GM23338 (cell line): ENCODE measurements at regions not wholly inside any gene's neighbourhood (a gene's known extent, or its start where the extent isn't known, plus 50 kb on each side); places are given as distances from the start of the nearest gene placed in this dataset.
"Not testable (repeated sequence)": the region's sequence is repeated elsewhere in the genome, so short reads cannot be mapped to it uniquely, and the experiment has no call there.

Experiments used
- ATAC-seq: fragments of 200-7000 bp; cut with Tn5 transposase; 3 replicates; pipeline ENCODE4 v1.9.1; 2020
- DNase-seq: peaks from one replicate; pipeline ENCODE4 v3.0.0-alpha.2; 2015; ENCODE audit warnings: low spot score
- H2AFZ ChIP-seq: fragments of 200-600 bp; sonication (generic); 2 replicates; pipeline ENCODE4 v1.8.0; 2016; ENCODE audit warnings: antibody characterized with exemption, mild to moderate bottlenecking, moderate library complexity
- H3F3A ChIP-seq: fragments of 200-600 bp; sonication (generic); replicated peaks from 2 replicates; pipeline ENCODE4 v1.8.0; 2017; ENCODE audit warnings: antibody characterized with exemption, mixed run types, low read depth
- H3K27ac ChIP-seq: fragments of 200-600 bp; sonication (generic); 2 replicates; pipeline ENCODE4 v1.6.1; 2016; ENCODE audit warnings: low read depth
- H3K27me3 ChIP-seq: fragments of 200-600 bp; sonication (generic); 2 replicates; pipeline ENCODE4 v1.8.0; 2016; ENCODE audit warnings: mild to moderate bottlenecking, mixed run types, moderate library complexity; ENCODE audit not compliant: insufficient read depth
- H3K36me3 ChIP-seq: fragments of 200-600 bp; sonication (generic); 2 replicates; pipeline ENCODE4 v1.8.0; 2016; ENCODE audit warnings: mild to moderate bottlenecking; ENCODE audit not compliant: insufficient read depth
- H3K4me1 ChIP-seq: fragments of 200-600 bp; sonication (generic); 2 replicates; pipeline ENCODE4 v1.8.0; 2016; ENCODE audit warnings: mild to moderate bottlenecking, moderate library complexity; ENCODE audit not compliant: insufficient read depth
- H3K4me2 ChIP-seq: fragments of 200-600 bp; sonication (generic); 2 replicates; pipeline ENCODE4 v1.7.1; 2017; ENCODE audit warnings: mixed run types
- H3K4me3 ChIP-seq: fragments of 200-600 bp; sonication (generic); 2 replicates; pipeline ENCODE4 v1.6.1; 2016; ENCODE audit warnings: mixed run types
- H3K79me2 ChIP-seq: fragments of 200-600 bp; sonication (generic); replicated peaks from 2 replicates; pipeline ENCODE4 v1.8.0; 2017; ENCODE audit warnings: mild to moderate bottlenecking; ENCODE audit not compliant: insufficient read depth
- H3K9me2 ChIP-seq: fragments of 200-600 bp; sonication (generic); 2 replicates; pipeline ENCODE4 v1.8.0; 2017; ENCODE audit not compliant: insufficient read depth
- H4K20me1 ChIP-seq: fragments of 200-600 bp; sonication (generic); replicated peaks from 2 replicates; pipeline ENCODE4 v1.8.0; 2017; ENCODE audit warnings: mild to moderate bottlenecking; ENCODE audit not compliant: insufficient read depth
- H3K27ac Mint-ChIP-seq: 2 replicates; pipeline ENCODE4 v1.8.0; 2020; ENCODE audit warnings: inconsistent platforms, mild to moderate bottlenecking, moderate library complexity, mixed read lengths
- H3K27me3 Mint-ChIP-seq: 3 replicates; pipeline ENCODE4 v1.8.0; 2022; ENCODE audit warnings: low read depth, mild to moderate bottlenecking, moderate library complexity, mixed read lengths, inconsistent platforms; ENCODE audit not compliant: insufficient read depth, poor library complexity
- H3K36me3 Mint-ChIP-seq: 3 replicates; pipeline ENCODE4 v1.8.0; 2021; ENCODE audit warnings: low read depth, mild to moderate bottlenecking, inconsistent platforms, moderate library complexity, mixed read lengths
- H3K4me1 Mint-ChIP-seq: 3 replicates; pipeline ENCODE4 v1.8.0; 2020; ENCODE audit warnings: mild to moderate bottlenecking, inconsistent platforms, mixed read lengths
- H3K4me3 Mint-ChIP-seq: 3 replicates; pipeline ENCODE4 v1.8.0; 2021; ENCODE audit warnings: moderate library complexity, mild to moderate bottlenecking, inconsistent platforms, mixed read lengths
- H3K9me3 Mint-ChIP-seq: 3 replicates; pipeline ENCODE4 v1.8.0; 2020; ENCODE audit warnings: moderate library complexity, mild to moderate bottlenecking, inconsistent platforms, mixed read lengths
- CREB1 ChIP-seq: fragments of 250-450 bp; sonication (Bioruptor Pico); IDR thresholded peaks from 2 replicates; pipeline ENCODE4 v1.5.0; 2020; ENCODE audit warnings: low read depth, mild to moderate bottlenecking, moderate library complexity
- EZH2phosphoT487 ChIP-seq: fragments of 200-600 bp; sonication (generic); IDR thresholded peaks from one replicate; pipeline ENCODE4 v1.8.1; 2018; ENCODE audit warnings: antibody characterized with exemption; ENCODE audit not compliant: unreplicated experiment
- NANOG ChIP-seq: IDR thresholded peaks from 2 replicates; pipeline ENCODE4 v1.6.1; 2016; ENCODE audit warnings: antibody characterized with exemption, borderline replicate concordance
- POLR2AphosphoS5 ChIP-seq: IDR thresholded peaks from 2 replicates; pipeline ENCODE4 v1.6.1; 2016; ENCODE audit warnings: antibody characterized with exemption, low read depth
- STAT1 ChIP-seq: IDR thresholded peaks from one replicate; pipeline ENCODE4 v1.6.1; 2016; ENCODE audit warnings: antibody characterized with exemption; ENCODE audit not compliant: unreplicated experiment
- ZNF114 ChIP-seq: fragments of 250-450 bp; sonication (Bioruptor Pico); IDR thresholded peaks from 2 replicates; pipeline ENCODE4 v1.5.0; 2020; ENCODE audit warnings: mild to moderate bottlenecking, moderate library complexity
- TF ChIP-seq, protein P1 (sequence below): IDR thresholded peaks from 2 replicates; pipeline ENCODE4 v1.6.1; 2016; ENCODE audit warnings: antibody characterized with exemption
- TF ChIP-seq, protein P2 (sequence below), 2 experiments: fragments of 200-600 bp in 1 of 2; sonication (generic) in 1 of 2; conservative IDR thresholded peaks; 2 replicates each; pipeline versions ENCODE4 v1.5.1 to v1.6.1; 2016 to 2017; ENCODE audit warnings: antibody characterized with exemption in 2 of 2, low read depth in 2 of 2, mild to moderate bottlenecking in 2 of 2, moderate library complexity in 1 of 2

DNA sequence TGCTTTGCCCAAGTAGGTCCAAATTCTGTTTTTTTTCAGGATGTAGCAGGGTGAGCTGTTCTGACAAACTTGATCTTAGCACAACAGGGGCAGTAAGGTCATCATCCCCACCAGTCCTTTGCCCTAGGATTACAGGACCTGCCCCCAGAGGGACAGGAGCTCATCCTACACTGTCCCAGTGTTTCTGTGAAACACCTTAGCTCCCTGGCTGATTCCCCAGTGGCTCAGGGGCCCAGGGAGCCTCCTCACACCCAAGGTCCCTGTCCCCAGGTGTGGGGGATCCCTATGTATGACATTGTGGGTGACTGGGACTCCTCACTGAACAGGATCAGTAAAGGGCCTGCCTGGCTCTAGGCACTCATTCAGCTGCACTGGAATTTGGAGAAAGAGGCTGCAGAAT is 191.2 kb downstream of the ANKRD30B start:
- Histone ChIP-seq H3K4me1 (no peaks in the 10 kb centered on the region), H3K27me3 (no peaks in the 10 kb centered on the region), H4K20me1 (no peaks in the 10 kb centered on the region), H3F3A (no peaks in the 10 kb centered on the region), H3K27ac (no peak overlapping the region), H3K79me2 (no peaks in the 10 kb centered on the region), H2AFZ (no peak overlapping the region), H3K4me3 (no peak overlapping the region), H3K36me3 (no peaks in the 10 kb centered on the region), H3K9me2 (no peaks in the 10 kb centered on the region), H3K4me2 (no peak overlapping the region)
- no peak for DNase-seq
- no peak overlapping the region for H3K27ac Mint-ChIP-seq
- no peak for ATAC-seq
- H3K9me3 Mint-ChIP-seq: peaks cover 82% of the 10 kb centered on the region
- peaks cover 6% of the 10 kb centered on the region for H3K4me1 Mint-ChIP-seq
- peaks cover 6% of the 10 kb centered on the region; the same call in 2 of the 3 replicates for H3K36me3 Mint-ChIP-seq
- no peak overlapping the region for H3K4me3 Mint-ChIP-seq
- peaks cover 6% of the 10 kb centered on the region for H3K27me3 Mint-ChIP-seq
- no peak for TF ChIP-seq NANOG
- no peak for TF ChIP-seq EZH2phosphoT487
- no peak for TF ChIP-seq STAT1
- TF ChIP-seq CREB1 (CRISPR knock-in tag): no peak

DNA sequence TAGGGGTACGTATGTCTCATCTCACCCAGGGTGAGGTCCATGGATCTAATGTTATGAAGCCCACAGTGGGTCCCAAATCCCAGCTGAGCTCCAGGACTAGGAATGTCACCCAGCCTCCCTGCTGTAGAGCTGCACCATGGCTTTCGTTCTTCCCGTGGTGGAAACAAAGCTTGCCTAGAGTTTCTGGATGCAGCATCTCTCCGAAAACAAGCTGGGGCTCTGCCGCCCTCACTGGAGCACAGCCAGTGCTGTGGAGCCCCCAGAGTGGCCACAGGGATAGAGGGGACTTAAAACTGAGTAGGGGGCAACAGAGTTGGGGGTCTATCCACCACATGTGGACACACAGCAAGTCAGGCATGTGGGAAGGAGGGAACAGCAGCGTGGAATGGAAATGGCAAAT is 192.1 kb downstream of the ANKRD30B start:
- H3K27me3 ChIP-seq, ATAC-seq, H3K27ac ChIP-seq, H3F3A ChIP-seq, H3K36me3 ChIP-seq, H3K4me1 ChIP-seq, H3K4me1 Mint-ChIP-seq, H3K9me2 ChIP-seq, H3K27ac Mint-ChIP-seq, H2AFZ ChIP-seq, H3K4me2 ChIP-seq, H3K27me3 Mint-ChIP-seq, H3K4me3 ChIP-seq, H3K79me2 ChIP-seq, DNase-seq, H4K20me1 ChIP-seq, H3K36me3 Mint-ChIP-seq, H3K4me3 Mint-ChIP-seq: not testable (repeated sequence)
- peaks cover 79% of the 10 kb centered on the region for H3K9me3 Mint-ChIP-seq

DNA sequence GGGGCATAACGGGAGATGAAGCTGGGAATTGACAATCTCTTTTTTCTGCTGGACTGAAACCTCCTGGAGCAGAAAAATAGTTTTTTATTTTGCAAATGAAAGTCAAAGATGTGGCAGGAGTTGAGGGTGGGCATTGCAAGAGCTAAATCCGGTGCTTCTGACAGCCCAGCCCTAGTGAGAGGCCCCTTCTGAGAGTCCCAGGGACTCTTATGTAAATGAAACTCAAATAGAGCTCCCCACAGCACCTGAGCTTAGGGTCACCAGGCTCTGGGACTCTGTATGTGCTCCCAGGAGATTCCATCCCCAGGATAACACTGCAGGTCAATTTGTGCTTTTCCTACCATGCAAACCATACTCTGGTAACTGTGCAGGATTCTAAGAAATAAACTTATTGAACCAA is 192.8 kb downstream of the ANKRD30B start:
- H3K27me3 Mint-ChIP-seq: peaks cover 6% of the 10 kb centered on the region
- peaks cover 6% of the 10 kb centered on the region for H3K4me1 Mint-ChIP-seq
- no peak overlapping the region for H3K4me3 Mint-ChIP-seq
- no peak overlapping the region for H3K27ac Mint-ChIP-seq
- DNase-seq: no peak
- no peak for TF ChIP-seq POLR2AphosphoS5
- no peak for TF ChIP-seq ZNF114 (CRISPR knock-in tag)
- TF ChIP-seq, protein P1, sequence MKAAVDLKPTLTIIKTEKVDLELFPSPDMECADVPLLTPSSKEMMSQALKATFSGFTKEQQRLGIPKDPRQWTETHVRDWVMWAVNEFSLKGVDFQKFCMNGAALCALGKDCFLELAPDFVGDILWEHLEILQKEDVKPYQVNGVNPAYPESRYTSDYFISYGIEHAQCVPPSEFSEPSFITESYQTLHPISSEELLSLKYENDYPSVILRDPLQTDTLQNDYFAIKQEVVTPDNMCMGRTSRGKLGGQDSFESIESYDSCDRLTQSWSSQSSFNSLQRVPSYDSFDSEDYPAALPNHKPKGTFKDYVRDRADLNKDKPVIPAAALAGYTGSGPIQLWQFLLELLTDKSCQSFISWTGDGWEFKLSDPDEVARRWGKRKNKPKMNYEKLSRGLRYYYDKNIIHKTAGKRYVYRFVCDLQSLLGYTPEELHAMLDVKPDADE: no peak
- TF ChIP-seq, protein P2, sequence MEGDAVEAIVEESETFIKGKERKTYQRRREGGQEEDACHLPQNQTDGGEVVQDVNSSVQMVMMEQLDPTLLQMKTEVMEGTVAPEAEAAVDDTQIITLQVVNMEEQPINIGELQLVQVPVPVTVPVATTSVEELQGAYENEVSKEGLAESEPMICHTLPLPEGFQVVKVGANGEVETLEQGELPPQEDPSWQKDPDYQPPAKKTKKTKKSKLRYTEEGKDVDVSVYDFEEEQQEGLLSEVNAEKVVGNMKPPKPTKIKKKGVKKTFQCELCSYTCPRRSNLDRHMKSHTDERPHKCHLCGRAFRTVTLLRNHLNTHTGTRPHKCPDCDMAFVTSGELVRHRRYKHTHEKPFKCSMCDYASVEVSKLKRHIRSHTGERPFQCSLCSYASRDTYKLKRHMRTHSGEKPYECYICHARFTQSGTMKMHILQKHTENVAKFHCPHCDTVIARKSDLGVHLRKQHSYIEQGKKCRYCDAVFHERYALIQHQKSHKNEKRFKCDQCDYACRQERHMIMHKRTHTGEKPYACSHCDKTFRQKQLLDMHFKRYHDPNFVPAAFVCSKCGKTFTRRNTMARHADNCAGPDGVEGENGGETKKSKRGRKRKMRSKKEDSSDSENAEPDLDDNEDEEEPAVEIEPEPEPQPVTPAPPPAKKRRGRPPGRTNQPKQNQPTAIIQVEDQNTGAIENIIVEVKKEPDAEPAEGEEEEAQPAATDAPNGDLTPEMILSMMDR (conservative IDR thresholded peaks at IDR 0.05; ENCODE audit: low read depth in 2 of 2): no peak
- no peaks in the 10 kb centered on the region for H4K20me1 ChIP-seq
- peaks cover 6% of the 10 kb centered on the region; the same call in 2 of the 3 replicates for H3K36me3 Mint-ChIP-seq
- peak; percentile 73 for ATAC-seq
- no peak overlapping the region for H3K4me3 ChIP-seq
- H3K4me1 ChIP-seq: no peaks in the 10 kb centered on the region
- H3F3A ChIP-seq: no peaks in the 10 kb centered on the region
- no peaks in the 10 kb centered on the region for H3K9me2 ChIP-seq
- H3K9me3 Mint-ChIP-seq: peaks cover 79% of the 10 kb centered on the region
- H3K4me2 ChIP-seq: no peak overlapping the region
- H3K79me2 ChIP-seq: no peaks in the 10 kb centered on the region
- no peaks in the 10 kb centered on the region for H3K36me3 ChIP-seq
- H3K27ac ChIP-seq: no peak overlapping the region
- no peaks in the 10 kb centered on the region for H3K27me3 ChIP-seq
- H2AFZ ChIP-seq: no peak overlapping the region
